ENCODE measurements at regions not wholly inside any gene's neighbourhood (a gene's known extent, or its start where the extent isn't known, plus 50 kb on each side); places are given as distances from the start of the nearest gene placed in this dataset.

- no peak for TF ChIP-seq CTCF (IDR thresholded peaks at IDR 0.05 in 2 of 3, conservative IDR thresholded peaks at IDR 0.05 in 1 of 3; ENCODE audit: control insufficient read depth in 2 of 3, extremely low read depth in 1 of 3, insufficient read depth in 1 of 3, low read depth in 3 of 3, low read length in 3 of 3)
- no peak for TF ChIP-seq REST (IDR thresholded peaks at IDR 0.05; ENCODE audit: low read depth, low read length)
- TF ChIP-seq USF2 (IDR thresholded peaks at IDR 0.05; ENCODE audit: borderline replicate concordance, low read depth, low read length) = no peak
- TF ChIP-seq DPF2 (IDR thresholded peaks at IDR 0.05) = no peak
- TF ChIP-seq SMC3 (IDR thresholded peaks at IDR 0.05; ENCODE audit: borderline replicate concordance, low read length) = no peak
- TF ChIP-seq RAD21 (IDR thresholded peaks at IDR 0.05; ENCODE audit: insufficient read depth, low read depth, low read length) = no peak
- TF ChIP-seq CREB1 (IDR thresholded peaks at IDR 0.05; ENCODE audit: low read depth) = no peak
- TF ChIP-seq ATF3 (IDR thresholded peaks at IDR 0.05; ENCODE audit: borderline replicate concordance, extremely low read depth, low read depth, low read length) = no peak
- no peak for TF ChIP-seq POLR2A (IDR thresholded peaks at IDR 0.05; ENCODE audit: low read depth, low read length)
- no peak for TF ChIP-seq SMARCA5 (IDR thresholded peaks at IDR 0.05)
These were observed 825.1 kb upstream of the ZWINT start for GRCh38 chr10:57186201-57186600.

Data from GM12878 (cell line).